Karpas-422 (cell line): ENCODE measurements at regions not wholly inside any gene's neighbourhood (a gene's known extent, or its start where the extent isn't known, plus 50 kb on each side); places are given as distances from the start of the nearest gene placed in this dataset.
"Not testable (repeated sequence)": the region's sequence is repeated elsewhere in the genome, so short reads cannot be mapped to it uniquely, and the experiment has no call there.

Source experiments
- DNase-seq: peaks from one replicate; pipeline ENCODE4 v3.0.0-alpha.2; 2015
- H2AFZ ChIP-seq: fragments of 200-600 bp; sonication (generic); 2 replicates; pipeline ENCODE4 v1.6.1; 2014; ENCODE audit warnings: antibody characterized with exemption, low read length, mixed read lengths
- H3K27ac ChIP-seq: fragments of 200-600 bp; sonication (generic); 2 replicates; pipeline ENCODE4 v1.5.1; 2014; ENCODE audit warnings: mild to moderate bottlenecking, low read length, moderate library complexity
- H3K27me3 ChIP-seq: fragments of 200-600 bp; sonication (generic); 2 replicates; pipeline ENCODE4 v1.6.1; 2014; ENCODE audit warnings: low read length, mixed read lengths
- H3K36me3 ChIP-seq: fragments of 200-600 bp; sonication (generic); 2 replicates; pipeline ENCODE4 v1.6.1; 2014; ENCODE audit warnings: low read length, mixed read lengths; ENCODE audit not compliant: insufficient read depth
- H3K4me1 ChIP-seq: fragments of 200-600 bp; sonication (generic); 2 replicates; pipeline ENCODE4 v1.6.1; 2014; ENCODE audit warnings: mild to moderate bottlenecking, low read length, mixed read lengths
- H3K4me2 ChIP-seq: fragments of 200-600 bp; sonication (generic); 2 replicates; pipeline ENCODE4 v1.6.1; 2014; ENCODE audit warnings: low read length, low read depth, mild to moderate bottlenecking; ENCODE audit not compliant: poor library complexity, severe bottlenecking
- H3K4me3 ChIP-seq: fragments of 200-600 bp; sonication (generic); 2 replicates; pipeline ENCODE4 v1.5.1; 2014; ENCODE audit warnings: mild to moderate bottlenecking, antibody characterized with exemption, low read length, mixed read lengths
- H3K79me2 ChIP-seq: fragments of 200-600 bp; sonication (generic); 2 replicates; pipeline ENCODE4 v1.6.1; 2014; ENCODE audit warnings: mild to moderate bottlenecking, low read length, mixed read lengths
- H3K9ac ChIP-seq: fragments of 200-600 bp; sonication (generic); 2 replicates; pipeline ENCODE4 v1.6.0; 2014; ENCODE audit warnings: low read length
- H3K9me2 ChIP-seq: fragments of 200-600 bp; sonication (generic), shearing (Covaris generic); replicated peaks from 2 replicates; pipeline ENCODE4 v1.6.0; 2014; ENCODE audit warnings: mild to moderate bottlenecking, low read length, moderate library complexity; ENCODE audit not compliant: insufficient read depth
- H3K9me3 ChIP-seq: fragments of 300-700, 200-600 bp; sonication (generic); 2 replicates; pipeline ENCODE4 v1.6.1; 2014; ENCODE audit warnings: low read length, mixed read lengths
- H4K20me1 ChIP-seq: fragments of 200-600 bp; sonication (generic); 2 replicates; pipeline ENCODE4 v1.6.1; 2014; ENCODE audit warnings: mild to moderate bottlenecking, antibody characterized with exemption, low read length, low read depth; ENCODE audit not compliant: insufficient read depth

DNA sequence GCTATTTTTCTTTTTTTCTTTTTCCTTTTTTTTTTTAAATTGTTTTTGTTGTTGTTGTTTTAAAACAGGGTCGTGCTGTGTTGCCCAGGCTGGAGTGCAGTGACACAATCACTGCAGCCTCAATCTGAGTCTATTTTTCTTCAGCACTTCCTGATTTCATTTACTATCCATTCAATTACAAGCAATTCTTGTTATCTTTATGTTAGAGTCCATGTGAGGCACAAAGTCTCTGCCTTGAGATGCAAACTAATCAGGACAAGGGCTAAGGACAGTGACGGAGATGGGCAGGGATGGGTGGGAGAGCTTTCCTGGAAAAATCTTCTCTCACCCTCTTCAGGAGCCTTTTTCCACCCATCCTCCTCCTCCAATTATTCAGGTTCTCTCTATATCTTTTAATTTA is 157.3 kb upstream of the AUTS2 start:
- no peak overlapping the region for H3K9ac ChIP-seq
- no peaks in the 10 kb centered on the region for H3K9me3 ChIP-seq
- no peaks in the 10 kb centered on the region for H4K20me1 ChIP-seq
- H2AFZ ChIP-seq = no peak overlapping the region
- H3K36me3 ChIP-seq = no peaks in the 10 kb centered on the region
- DNase-seq = no peak
- H3K27me3 ChIP-seq = no peaks in the 10 kb centered on the region
- H3K4me2 ChIP-seq = no peak overlapping the region
- H3K9me2 ChIP-seq = no peaks in the 10 kb centered on the region
- H3K4me3 ChIP-seq = no peak overlapping the region
- H3K4me1 ChIP-seq = peaks cover 7% of the 10 kb centered on the region; the same call in 1 of the 2 replicates
- no peaks in the 10 kb centered on the region for H3K79me2 ChIP-seq
- H3K27ac ChIP-seq = no peak overlapping the region

DNA sequence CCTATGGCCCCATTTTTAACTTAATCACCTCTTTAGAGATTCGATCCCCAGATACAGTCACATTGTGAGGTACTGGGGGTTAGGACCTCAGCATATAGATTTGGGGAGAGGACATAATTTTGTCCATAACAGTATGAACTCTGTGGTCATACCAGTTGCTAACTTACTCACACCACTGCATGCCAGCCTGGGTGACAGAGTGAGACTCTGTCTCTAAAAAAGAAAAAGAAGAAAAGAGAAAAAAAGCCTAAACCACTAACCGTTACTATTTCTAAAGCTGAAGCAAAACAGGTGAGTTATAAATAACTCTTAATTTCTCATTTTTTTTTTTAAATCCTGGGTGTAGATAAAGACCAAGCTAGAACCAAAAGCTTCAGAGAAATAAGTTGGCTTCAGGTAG is 155.1 kb upstream of the AUTS2 start:
- Histone ChIP-seq H3K4me3 (no peak overlapping the region), H3K27ac (no peak overlapping the region), H3K27me3 (no peaks in the 10 kb centered on the region), H3K9me2 (no peaks in the 10 kb centered on the region), H3K4me2 (no peak overlapping the region), H3K4me1 (peaks cover 7% of the 10 kb centered on the region; the same call in 1 of the 2 replicates), H2AFZ (no peak overlapping the region), H3K9ac (no peak overlapping the region), H4K20me1 (no peaks in the 10 kb centered on the region), H3K36me3 (no peaks in the 10 kb centered on the region), H3K9me3 (no peaks in the 10 kb centered on the region), H3K79me2 (no peaks in the 10 kb centered on the region)
- DNase-seq = no peak

DNA sequence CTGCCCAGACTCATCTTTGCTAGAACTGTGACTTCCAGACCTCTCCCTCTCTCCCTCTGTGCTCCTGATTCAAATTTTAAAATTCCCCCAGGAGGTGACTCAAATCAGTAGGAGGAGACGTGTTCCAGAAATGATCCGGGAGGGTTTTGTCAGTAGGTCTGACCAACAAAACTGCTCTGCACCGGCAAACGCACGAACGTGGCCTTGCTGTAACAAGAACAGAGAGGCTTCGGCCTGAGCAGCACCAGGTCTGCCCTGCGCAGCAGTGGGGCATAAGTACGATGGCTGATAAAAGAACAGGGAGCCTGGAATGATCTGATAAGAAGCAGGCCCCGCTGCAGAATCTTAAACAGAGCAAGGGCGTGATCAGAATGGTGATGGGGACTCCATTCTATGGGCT is 152.7 kb upstream of the AUTS2 start:
- Histone ChIP-seq H4K20me1 (no peaks in the 10 kb centered on the region), H3K4me3 (no peak overlapping the region), H3K36me3 (no peaks in the 10 kb centered on the region), H3K27me3 (no peaks in the 10 kb centered on the region), H3K9me2 (no peaks in the 10 kb centered on the region), H3K4me1 (peaks cover 7% of the 10 kb centered on the region; the same call in 1 of the 2 replicates), H3K9me3 (no peaks in the 10 kb centered on the region), H3K4me2 (no peak overlapping the region), H3K9ac (no peak overlapping the region), H3K79me2 (no peaks in the 10 kb centered on the region), H3K27ac (no peak overlapping the region), H2AFZ (no peak overlapping the region)
- no peak for DNase-seq

DNA sequence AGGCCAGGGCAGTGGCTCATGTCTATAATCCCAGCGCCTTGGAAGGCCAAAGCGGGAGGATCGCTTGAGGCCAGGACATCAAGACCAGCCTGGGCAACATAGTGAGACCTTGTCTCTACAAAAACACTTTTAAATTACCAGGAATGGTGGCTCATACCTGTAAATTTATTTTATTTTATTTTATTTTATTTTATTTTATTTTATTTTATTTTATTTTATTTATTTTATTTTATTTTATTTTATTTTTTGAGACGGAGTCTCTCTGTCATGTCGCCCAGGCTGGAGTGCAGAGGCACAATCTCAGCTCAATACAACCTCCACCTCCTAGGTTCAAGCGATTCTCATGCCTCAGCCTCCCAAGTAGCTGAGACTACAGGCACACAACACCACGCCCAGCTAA is 152.1 kb upstream of the AUTS2 start:
- not testable (repeated sequence) for H3K9me2 ChIP-seq, H3K79me2 ChIP-seq, H3K27ac ChIP-seq, H3K36me3 ChIP-seq, H3K4me3 ChIP-seq, H3K9ac ChIP-seq, H2AFZ ChIP-seq, H3K9me3 ChIP-seq, H3K27me3 ChIP-seq, H3K4me2 ChIP-seq, H3K4me1 ChIP-seq, DNase-seq, H4K20me1 ChIP-seq

DNA sequence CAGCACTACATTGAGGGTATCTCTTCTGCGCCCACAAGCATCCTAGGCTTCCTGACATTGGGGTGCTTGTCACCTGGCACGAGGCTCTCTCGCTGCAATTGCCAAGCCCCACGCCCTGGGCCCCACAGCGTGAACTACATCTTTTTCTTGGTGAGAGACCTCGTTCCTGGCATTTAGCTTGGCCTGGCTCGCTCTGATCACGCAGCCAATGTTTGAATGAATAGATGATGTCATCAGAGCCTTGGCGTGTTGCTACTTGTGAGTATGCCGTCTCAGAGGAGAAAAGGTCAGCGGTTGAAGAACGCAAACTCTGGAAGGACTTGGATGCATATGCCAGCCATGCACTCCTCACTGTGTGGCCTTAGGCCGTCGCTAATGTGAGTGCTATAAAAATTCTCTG is 150.2 kb upstream of the AUTS2 start:
- H3K9ac ChIP-seq = no peak overlapping the region
- H3K79me2 ChIP-seq = no peaks in the 10 kb centered on the region
- H3K4me2 ChIP-seq = no peak overlapping the region
- no peaks in the 10 kb centered on the region for H3K9me3 ChIP-seq
- H3K9me2 ChIP-seq = no peaks in the 10 kb centered on the region
- no peak overlapping the region for H3K27ac ChIP-seq
- no peaks in the 10 kb centered on the region for H3K27me3 ChIP-seq
- no peak for DNase-seq
- no peaks in the 10 kb centered on the region for H4K20me1 ChIP-seq
- H2AFZ ChIP-seq = no peak overlapping the region
- peaks cover 3% of the 10 kb centered on the region; the same call in 1 of the 2 replicates for H3K4me1 ChIP-seq
- no peaks in the 10 kb centered on the region for H3K36me3 ChIP-seq
- no peak overlapping the region for H3K4me3 ChIP-seq

DNA sequence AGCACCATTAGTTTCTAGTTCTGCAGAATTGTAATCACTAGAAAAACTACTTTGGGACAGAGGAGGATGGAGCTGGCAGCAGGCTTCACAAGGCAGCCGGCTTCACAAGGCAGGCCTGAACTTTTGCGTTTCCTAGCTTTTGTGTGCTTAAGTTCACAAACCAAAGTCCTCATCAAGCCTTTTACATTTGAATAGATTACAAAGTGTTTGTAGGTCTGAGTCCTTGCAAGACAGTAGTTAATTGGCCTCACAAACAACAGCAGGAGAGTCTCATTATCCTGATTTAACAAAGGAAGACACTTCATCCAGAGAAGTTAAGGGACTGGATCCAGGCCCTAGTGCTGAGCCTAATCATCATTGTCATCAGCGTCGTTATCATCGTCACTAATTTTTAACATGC is 147.8 kb upstream of the AUTS2 start:
- Histone ChIP-seq H2AFZ (no peak overlapping the region), H3K79me2 (no peaks in the 10 kb centered on the region), H3K27ac (no peak overlapping the region)

DNA sequence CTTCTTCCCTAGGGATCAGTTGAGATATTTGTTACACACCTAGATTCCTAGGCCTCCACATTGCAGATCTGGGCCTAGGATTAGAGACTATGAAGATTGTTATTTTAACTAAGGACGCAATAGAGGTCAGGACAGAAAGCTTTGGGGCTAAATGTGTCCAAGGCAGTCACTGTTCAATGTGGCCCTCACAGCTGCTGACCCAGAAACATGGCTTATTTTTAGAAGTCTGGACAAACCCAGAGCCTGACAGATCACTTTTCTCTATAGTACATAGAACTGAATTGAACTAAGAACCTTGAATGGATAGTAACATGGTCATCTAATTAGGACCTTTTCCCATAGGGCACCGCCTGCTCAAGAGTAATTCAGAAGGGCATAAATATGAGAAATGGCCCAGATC is 146.6 kb upstream of the AUTS2 start:
- Histone ChIP-seq H3K9ac (no peak overlapping the region), H3K9me3 (no peaks in the 10 kb centered on the region), H3K27me3 (no peaks in the 10 kb centered on the region), H2AFZ (no peak overlapping the region), H3K79me2 (no peaks in the 10 kb centered on the region), H3K9me2 (no peaks in the 10 kb centered on the region), H3K36me3 (no peaks in the 10 kb centered on the region), H3K4me3 (no peak overlapping the region), H4K20me1 (no peaks in the 10 kb centered on the region), H3K4me1 (no peaks in the 10 kb centered on the region), H3K27ac (no peak overlapping the region), H3K4me2 (no peak overlapping the region)
- no peak for DNase-seq

More for the DNA sequence above, 147.8 kb upstream of the AUTS2 start:
- no peak overlapping the region for H3K4me2 ChIP-seq
- no peak overlapping the region for H3K4me3 ChIP-seq
- H3K27me3 ChIP-seq = no peaks in the 10 kb centered on the region
- no peak overlapping the region for H3K9ac ChIP-seq
- DNase-seq = no peak
- no peaks in the 10 kb centered on the region for H3K36me3 ChIP-seq
- H4K20me1 ChIP-seq = no peaks in the 10 kb centered on the region
- H3K9me3 ChIP-seq = no peaks in the 10 kb centered on the region
- H3K9me2 ChIP-seq = no peaks in the 10 kb centered on the region
- no peaks in the 10 kb centered on the region for H3K4me1 ChIP-seq

DNA sequence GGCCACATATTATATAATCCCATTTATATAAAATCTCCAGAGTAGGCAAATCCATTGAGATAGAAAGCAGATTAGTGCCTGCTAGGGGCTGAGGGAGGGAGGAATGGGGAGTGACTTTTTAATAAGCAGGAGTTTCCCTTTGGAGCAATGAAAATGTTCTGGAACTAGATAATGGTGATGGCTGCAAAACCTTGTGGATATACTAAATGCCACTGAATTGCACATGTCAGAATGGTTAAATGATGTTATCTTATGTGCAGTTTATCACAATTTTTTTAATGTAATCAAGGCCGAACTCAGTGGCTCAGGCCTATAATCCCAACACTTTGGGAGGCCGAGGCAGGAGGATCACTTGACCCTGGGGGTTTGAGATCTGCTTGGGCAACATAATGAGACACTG is 145.5 kb upstream of the AUTS2 start:
- Histone ChIP-seq H3K27ac (no peak overlapping the region), H3K9me2 (no peaks in the 10 kb centered on the region), H2AFZ (no peak overlapping the region), H3K4me3 (no peak overlapping the region), H3K9ac (no peak overlapping the region), H4K20me1 (no peaks in the 10 kb centered on the region), H3K9me3 (no peaks in the 10 kb centered on the region), H3K4me1 (no peaks in the 10 kb centered on the region), H3K4me2 (no peak overlapping the region), H3K27me3 (no peaks in the 10 kb centered on the region), H3K36me3 (no peaks in the 10 kb centered on the region), H3K79me2 (no peaks in the 10 kb centered on the region)
- no peak for DNase-seq
